HG03066 (cell line): ENCODE measurements at regions not wholly inside any gene's neighbourhood (a gene's known extent, or its start where the extent isn't known, plus 50 kb on each side); places are given as distances from the start of the nearest gene placed in this dataset.
A peak's percentile ranks its signal among the peaks of the same experiment; 100 is the strongest.

Source experiments
- ATAC-seq: cut with Tn5 transposase; IDR thresholded peaks from one replicate; pipeline ENCODE4 v1.9.1; 2021; ENCODE audit warnings: low read depth; ENCODE audit not compliant: unreplicated experiment

GRCh38 chr13:29935309-29935981 lies 85.0 kb upstream of the UBL3 start:
- peak; percentile 91 for ATAC-seq

GRCh38 chr13:29934531-29935308 lies 84.3 kb upstream of the UBL3 start:
- ATAC-seq = no peak

- ATAC-seq = no peak
Measured at GRCh38 chr13:29933401-29933800, 83.0 kb upstream of the UBL3 start.

GRCh38 chr13:29931696-29932095 lies 81.3 kb upstream of the UBL3 start:
- ATAC-seq = no peak

- no peak for ATAC-seq
Measured at GRCh38 chr13:29929062-29929847, 78.8 kb upstream of the UBL3 start.

- no peak for ATAC-seq
Measured at GRCh38 chr13:29926098-29926476, 75.7 kb upstream of the UBL3 start.

GRCh38 chr13:29925457-29926097 lies 75.2 kb upstream of the UBL3 start:
- no peak for ATAC-seq

GRCh38 chr13:29924482-29925350 lies 74.3 kb upstream of the UBL3 start:
- ATAC-seq = no peak

- no peak for ATAC-seq
Measured at GRCh38 chr13:29923554-29924481, 73.4 kb upstream of the UBL3 start.

GRCh38 chr13:29922896-29923295 lies 72.5 kb upstream of the UBL3 start:
- no peak for ATAC-seq

GRCh38 chr13:29922281-29922821 lies 71.9 kb upstream of the UBL3 start:
- no peak for ATAC-seq

GRCh38 chr13:29921542-29921941 lies 71.1 kb upstream of the UBL3 start:
- ATAC-seq = no peak

GRCh38 chr13:29920025-29920643 lies 69.7 kb upstream of the UBL3 start:
- ATAC-seq = no peak

GRCh38 chr13:29918845-29919244 lies 68.4 kb upstream of the UBL3 start:
- no peak for ATAC-seq

GRCh38 chr13:29917650-29918049 lies 67.2 kb upstream of the UBL3 start:
- no peak for ATAC-seq

GRCh38 chr13:29914581-29914980 lies 64.2 kb upstream of the UBL3 start:
- ATAC-seq = no peak

- no peak for ATAC-seq
Measured at GRCh38 chr13:29911781-29912418, 61.5 kb upstream of the UBL3 start.
